ENCODE measurements at regions not wholly inside any gene's neighbourhood (a gene's known extent, or its start where the extent isn't known, plus 50 kb on each side); places are given as distances from the start of the nearest gene placed in this dataset.
"Not testable (repeated sequence)": the region's sequence is repeated elsewhere in the genome, so short reads cannot be mapped to it uniquely, and the experiment has no call there.

DNA sequence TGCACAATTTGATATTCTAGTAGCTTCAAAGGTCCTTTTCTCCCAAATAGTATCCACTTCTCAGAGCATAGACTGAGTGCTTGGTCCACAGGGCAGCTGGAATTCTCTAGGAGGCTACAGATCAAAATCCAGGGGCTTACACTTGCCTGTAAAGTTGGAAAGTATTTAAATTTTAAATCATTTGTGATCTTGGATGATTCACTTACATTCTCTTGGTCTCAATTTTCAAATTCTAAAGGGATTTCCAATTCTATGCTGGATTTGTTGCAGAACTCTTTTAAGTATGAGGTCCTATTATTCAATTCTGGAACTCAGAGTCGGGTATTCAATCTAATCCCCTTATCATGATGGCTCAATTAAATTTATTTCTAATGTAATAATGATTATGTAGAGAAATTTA lies 492.3 kb downstream of the NYAP2 start:
- DNase-seq, result no peak

DNA sequence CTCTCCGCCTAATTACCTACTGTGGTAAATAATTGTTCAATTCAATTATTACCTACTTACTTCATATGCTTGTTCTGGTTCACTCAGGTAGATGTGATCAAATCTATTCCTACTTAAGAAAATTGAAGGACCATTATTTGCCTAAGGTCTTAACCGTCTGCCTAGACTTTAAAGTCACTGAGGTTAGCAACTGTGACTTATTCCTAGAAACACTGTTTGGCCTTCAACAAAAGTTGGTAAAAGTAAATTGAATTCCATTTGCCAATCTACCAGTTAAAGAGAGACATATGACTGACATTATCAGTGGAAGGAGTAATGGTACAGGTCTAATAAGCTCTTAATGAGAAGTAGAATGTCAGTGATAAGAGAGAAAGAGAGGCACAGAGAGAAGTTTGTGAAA lies 491.5 kb downstream of the NYAP2 start:
- no peak for DNase-seq

DNA sequence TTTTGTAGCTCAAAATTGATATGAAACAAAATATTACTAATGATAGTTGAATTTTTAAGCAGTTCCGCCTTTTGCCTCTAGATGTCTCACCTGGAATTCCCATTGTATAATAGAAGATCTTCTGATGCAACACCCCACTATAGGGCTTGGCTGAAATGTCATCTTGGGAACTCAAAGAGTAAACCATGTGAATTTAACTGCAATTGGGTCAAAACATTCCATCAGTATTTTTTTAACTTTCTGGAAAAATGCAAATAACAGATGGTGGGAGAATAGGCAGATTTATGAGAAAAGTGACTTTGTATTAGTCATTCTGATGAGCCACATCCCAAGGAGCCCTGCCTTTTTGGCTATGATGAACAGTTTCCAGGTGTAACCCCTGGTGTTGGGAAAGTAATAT lies 489.9 kb downstream of the NYAP2 start:
- DNase-seq, result no peak

DNA sequence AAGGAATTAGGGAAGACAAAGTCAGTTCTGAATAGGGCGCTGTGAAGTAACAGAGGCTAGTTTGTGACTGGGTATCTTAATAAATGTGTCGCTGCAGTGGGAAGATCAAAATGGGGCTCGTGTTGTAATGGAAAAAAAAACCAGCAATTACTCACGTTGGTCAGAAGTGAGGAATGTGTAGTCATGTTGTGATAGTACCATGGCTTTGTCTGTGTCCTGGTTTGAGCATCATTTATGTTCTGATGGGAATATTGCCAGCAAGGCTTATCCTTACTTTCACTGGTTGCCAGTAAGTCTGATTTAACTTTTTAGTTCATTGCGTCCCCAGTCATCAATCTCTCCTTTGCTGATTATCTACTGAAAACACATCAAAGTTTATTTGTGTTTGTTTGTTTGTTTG lies 467.6 kb downstream of the NYAP2 start:
- DNase-seq, result no peak

DNA sequence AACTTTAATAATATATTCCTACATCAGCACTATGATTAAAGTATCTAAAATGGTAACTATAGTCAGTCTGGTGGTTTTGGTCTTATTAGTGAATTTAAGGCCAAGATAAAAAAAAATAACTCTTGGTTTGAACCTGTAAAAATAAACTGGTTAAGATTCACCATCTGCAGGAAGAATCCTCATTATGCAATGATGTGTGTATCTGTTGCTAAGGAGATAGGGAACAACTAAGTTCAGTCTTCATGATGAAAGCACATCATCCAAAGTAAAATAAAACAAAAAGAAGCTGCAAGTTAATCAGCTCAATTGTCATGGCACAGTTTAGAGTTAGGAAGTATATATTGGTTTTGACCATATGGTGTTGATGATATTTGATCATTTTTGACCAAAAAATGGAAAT lies 466.0 kb downstream of the NYAP2 start:
- DNase-seq, result no peak

DNA sequence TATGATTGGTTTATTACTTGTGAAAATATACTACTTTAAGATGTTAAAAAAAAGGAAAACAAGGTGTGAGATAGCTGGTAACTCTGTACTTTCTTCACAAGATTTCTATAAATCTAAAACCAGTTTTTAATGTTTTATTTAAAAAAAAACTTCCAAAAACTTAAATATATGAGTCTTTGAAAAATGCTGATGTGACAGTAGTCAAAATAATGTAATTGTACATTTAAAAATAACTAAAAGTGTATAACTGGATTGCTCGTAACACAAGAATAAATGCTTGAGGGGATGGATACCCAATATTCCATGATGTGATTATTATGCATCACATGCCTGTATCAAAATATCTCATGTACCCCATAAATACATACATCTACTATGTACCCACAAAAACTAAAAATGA lies 464.9 kb downstream of the NYAP2 start:
- DNase-seq, result no peak

DNA sequence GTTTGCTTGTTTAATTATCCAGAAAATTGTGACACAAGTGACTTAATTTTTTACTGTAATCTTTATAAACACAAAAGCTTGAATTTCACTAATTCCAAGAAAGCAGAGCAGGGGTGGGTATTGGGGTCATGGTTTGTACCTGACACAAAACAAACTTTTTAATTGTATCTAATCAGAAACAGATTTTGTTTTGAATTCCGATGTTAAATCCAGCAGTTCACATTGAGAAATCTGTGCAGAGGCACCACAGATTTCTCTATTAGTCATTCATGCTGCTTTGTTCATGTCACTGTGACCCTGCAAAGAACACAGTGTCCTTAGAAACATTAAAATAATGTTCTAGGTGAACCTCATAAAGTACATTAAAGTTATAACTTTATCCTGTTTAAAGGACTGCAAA lies 443.4 kb downstream of the NYAP2 start:
- no peak for DNase-seq

DNA sequence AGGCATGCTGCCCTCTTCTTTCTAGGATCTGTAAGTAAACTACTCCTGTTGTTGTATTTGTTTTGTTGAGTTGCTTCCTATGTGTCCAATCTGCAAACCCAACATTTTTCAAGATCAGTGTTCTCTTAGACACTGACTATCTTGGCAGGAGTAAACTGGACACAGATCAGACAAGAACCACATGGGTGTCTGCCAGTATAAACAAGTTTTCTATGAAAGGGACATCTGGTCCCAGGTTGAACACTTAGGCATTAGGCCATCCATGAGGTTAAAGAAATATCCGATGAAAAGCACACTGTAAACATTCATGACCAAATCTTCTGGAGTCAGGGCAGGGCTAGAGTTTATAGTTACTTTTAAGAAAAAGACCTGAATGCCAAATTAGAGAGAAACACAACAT lies 441.8 kb downstream of the NYAP2 start:
- no peak for DNase-seq

DNA sequence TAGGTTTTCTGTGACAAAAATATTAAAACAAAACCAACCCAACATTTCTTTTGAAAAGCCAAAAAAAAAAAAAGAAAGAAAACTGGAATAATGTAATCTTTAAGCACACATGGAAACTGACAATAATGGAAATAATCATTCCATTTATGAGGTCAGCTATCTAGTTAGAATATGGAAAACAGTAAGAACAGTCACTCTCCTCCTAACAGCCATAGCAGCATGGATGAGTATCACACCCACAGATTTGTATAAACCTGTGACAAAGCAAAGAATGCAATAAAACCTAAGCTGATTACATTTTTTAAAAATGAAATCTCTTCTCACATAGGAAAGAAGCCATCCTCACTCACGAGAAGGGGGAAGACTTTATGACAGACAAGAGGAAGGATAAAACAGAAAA lies 437.8 kb downstream of the NYAP2 start:
- DNase-seq, result no peak

DNA sequence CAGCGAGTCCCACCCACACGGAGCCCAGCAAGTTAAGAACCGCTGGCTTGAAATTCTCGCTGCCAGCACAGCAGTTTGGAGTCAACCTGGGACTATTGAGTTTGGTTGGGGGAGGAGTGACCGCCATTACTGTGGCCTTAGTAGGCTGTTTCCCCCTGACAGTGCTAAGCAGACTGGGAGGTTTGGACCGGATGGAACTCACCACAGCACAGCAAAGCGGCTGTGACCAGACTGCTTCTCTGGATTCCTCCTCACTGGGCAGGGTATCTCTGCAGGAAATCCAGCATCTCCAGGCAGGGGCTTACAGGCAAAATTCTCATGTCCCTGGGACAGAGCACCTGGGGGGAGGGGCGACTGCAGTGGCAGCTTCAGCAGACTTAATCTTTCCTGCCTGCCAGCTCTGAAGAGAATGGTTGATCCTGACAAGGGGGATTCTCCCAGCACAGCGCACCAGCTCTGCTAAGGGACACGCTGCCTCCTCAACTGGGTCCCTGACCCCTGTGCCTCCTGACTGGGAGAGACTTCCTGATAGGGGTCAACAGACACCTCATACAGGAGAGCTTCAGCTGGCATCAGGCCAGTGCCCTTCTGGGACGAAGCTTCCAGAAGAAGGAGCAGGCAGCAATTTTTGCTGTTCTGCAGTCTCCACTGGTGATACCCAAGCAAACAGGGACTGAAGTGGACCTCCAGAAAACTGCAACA lies 425.4 kb downstream of the NYAP2 start:
- DNase-seq, result no peak

DNA sequence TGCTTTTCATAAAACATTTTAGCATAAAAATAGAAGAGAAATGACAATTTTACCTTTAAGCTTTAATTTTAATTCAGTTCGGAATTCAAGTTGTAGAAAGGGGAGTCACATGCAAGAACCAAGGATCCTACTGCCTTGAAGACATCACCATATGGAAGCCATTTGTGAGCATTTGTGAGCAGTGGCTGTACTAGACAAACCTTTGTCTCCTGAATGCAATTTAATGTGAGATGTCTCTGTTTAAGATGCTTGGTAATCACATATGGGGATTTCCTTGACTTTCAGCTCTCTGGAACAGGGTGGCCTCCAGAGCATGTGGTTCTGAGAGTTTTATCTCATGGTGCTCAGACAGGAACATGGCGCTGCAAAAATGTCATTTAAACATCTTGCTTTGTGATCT lies 421.8 kb downstream of the NYAP2 start:
- DNase-seq, result no peak

DNA sequence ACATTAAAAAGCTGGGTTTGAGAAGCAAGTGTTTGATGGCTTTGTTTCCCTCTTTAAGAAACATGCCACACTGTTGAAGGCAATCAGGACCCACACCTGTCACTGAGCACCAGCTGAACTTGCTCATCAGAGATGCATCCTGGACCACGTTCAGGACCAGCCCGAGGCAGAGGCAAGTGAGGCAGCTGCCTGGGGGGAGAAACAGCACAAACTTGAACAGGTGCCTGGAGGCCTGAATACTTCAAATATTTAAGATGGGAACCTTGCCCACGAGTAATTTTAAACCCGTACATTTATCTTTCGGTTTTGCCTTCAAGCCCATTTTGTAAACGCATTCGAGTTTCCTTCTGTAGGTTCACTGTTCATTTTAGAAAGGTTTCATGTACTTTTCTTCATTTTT lies 421.3 kb downstream of the NYAP2 start:
- DNase-seq, result no peak

DNA sequence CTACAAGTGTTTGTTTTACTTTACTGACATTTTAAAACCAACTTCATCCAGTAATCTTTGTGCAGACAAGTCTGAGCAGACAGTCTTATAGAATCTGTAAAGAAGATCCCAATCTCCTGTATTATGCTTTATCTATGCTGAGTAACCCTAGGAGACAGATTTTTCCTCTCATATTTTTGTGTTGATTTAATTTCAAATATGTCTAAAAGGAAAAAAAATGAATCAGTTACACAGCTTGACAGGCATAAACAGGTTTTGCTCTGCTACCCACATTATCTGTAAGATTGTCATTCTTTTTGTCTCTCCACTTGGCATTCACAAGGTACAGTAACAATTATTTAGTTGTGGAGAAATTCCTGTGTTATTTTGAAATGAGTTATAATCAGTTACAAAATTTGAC lies 415.0 kb downstream of the NYAP2 start:
- DNase-seq, result no peak

DNA sequence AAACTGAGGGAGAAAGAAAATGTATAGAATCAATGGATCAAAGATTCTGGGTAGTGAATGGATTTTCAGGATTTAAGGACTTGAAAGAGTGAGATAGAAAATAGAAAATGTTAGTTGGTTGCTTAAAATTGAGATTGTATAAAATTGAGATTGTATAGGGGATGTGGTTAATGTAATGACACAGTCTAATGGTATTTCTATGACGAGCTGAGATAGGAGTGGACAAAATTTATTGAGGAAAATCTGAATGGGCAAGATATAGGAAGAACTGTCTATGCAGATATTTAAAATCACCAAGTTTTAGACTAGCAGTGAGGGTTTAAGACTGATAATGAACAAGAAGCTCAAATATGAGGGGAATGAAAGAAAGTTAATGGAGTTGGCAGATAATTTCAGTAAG lies 406.6 kb downstream of the NYAP2 start:
- no peak for DNase-seq

DNA sequence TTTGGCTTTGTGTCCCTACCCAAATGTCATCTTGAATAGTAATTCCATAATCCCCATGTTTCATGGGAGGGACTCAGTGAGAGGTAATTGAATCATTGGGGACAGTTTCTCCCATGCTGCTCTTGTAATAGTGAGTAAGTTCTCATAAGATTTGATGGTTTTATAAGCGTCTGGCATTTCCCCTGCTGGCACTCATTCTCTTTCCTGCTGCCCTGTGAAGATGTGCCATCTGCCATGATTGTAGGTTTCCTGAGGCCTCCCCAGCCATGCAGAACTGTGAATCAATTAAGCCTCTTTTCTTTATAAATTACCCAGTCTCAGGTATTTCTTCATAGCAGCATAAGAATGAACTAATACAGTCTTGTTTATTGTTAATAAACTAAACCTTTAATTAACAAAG lies 402.6 kb downstream of the NYAP2 start:
- not testable (repeated sequence) for DNase-seq

DNA sequence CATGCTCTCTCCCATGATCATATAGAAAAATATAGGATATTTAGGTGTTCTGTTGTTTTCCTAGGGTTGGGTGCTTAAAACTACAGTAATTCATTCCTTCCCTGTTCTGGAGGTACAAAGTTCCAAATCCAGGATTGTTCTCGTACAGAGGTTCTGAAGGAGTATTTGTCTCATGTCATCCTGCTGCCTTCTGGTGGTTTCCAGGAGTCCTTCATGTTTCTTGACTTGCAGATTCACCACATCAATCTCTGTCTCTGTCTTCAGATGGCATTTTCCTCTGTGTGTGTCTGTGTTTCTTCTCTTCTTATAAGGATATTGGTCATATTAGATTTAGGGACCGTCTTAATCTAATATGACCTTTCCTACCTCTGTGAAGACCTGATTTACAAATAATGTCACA lies 397.9 kb downstream of the NYAP2 start:
- DNase-seq, result no peak

DNA sequence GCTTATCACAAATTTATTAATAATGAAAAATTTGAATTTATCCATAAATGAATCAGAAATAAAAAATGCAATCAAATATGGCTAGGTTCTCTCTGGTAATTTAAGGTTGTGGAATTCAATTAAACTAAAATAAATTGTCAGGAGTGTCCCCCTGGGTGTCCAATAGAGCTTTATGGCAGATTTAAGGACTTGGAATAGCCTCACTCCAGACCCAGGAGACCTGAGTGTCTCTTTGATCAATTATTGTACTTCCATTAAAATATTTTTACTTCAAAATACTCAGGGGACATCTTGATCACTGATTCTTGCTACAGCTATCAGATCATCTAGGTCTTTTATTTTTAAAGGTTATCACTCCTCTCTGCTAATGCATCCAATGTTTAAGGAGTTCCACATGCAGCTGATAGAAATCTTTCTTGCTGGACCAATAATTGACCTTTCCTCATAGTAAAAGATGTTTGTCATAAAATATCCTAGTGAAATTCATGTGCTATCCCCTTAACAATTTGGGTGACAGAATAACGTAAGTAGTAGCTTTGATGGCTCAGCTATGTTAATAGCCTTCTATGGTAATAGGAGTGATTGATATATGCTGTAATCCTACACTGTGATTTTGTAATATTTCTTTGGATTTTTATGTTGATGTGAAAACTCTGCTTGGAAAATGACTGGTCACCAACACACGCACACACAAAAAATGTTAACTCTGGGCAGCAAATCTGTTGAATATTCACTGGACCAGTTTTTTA lies 395.3 kb downstream of the NYAP2 start:
- DNase-seq, result no peak

DNA sequence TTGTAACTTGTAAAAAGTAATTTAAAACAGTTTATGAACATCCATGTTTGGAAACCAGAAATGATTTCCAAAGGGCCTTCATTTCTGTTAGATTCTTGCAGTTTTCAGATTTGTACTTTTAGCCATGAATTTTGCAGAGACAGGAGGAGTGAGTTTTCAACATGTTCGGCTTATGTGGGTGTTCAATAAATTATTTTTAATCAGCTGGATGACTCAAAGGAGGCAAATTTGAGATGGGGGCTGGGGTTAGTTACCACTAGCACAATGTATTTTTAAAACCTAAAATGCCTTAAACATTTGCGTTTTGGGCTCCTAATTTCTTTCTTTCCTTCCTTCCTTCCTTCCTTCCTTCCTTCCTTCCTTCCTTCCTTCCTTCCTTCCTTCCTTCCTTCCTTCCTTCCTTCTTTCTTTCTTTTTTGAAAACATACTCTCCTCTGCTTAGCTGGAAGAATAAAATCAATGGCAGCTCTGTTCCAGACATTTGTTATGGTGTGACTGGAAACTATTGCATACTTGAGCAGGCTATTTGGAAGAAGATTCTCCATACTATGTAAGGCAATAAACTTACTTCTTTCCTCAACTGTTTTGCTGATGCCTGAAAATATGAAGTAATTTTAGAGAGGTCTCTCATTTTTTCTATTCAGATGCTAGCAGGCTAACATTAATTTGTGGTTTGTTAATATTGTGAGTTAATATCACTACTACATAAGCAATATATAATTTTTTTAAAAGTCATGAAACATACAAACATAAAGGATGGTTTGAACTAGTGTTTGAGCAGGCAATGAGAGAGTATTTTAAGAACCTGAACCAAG lies 394.4 kb downstream of the NYAP2 start:
- DNase-seq, result no peak

DNA sequence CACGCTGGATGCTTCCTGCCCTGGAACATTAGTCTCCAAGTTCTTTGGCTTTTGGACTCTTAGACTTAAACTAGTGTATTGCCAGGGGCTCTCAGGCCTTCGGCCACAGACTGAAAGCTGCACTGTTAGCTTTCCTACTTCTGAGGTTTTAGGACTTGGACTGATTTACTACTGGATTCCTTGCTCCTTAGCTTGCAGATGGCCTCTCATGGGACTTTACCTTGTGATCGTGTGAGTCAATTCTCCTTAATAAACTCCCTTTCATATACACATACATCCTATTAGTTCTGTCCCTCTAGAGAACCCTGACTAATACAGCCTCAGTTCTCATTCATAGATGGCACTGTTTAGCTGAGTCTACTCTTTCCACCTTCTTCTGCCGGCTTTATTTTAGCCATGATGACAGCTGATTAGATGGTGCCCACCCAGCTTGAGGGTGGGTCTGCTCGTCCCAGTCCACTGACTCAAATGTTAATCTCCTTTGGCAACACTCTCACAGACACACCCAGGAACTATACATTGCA lies 389.1 kb downstream of the NYAP2 start:
- DNase-seq, result no peak

DNA sequence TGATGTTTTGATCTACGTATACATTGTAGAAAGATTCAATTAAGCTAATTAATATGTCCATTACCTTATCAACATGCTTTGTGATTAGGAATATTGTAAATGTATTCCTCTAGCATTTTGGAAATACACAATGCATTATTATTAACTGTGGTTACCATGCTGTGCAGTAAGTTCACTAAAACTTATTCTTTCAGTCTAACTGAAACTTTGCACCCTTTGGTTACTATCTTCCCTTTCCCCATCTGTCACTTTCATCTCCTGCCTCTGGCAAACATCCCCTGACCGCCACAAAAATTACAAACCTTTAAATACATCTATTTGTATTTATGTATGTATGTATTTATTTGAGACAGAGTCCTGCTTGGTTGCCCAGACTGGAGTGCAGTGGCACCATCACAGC lies 388.0 kb downstream of the NYAP2 start:
- DNase-seq, result no peak

DNA sequence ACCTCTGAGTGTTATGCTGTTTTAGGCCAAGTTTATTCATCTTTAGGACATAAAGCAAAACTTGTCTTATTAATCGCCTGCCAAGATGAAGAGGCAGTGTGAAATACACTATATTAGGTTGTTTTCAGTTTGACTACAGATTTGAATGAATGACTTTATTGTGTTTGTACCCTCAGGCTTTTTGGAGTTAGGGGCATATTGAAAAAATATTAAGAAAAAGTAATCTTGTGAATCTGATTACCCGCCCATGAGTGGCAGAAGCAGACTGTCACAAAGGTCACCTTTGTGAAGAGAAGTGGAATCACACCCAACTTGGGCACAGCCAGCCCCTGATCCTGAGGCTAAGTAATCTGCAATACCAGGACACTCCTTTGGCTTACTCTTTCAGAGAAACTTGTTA lies 382.5 kb downstream of the NYAP2 start:
- DNase-seq, result no peak

DNA sequence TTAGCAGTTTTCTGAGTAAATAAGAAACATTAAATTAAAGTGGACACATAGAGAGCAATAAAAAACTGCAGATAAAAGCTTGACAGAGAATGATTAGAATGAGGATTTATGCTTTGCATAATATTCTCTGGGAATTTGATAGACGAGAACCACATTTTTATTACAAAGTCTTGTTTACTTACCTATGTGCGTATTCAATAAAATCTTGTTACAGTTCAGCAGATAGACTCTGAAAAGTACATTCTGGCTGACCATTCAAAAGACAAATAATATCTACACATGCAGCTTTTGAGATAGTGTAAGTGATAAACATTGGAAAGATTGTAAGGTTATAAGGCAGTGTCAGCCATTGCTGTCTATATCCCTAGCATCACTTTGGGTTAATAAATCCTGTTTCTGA lies 381.6 kb downstream of the NYAP2 start:
- DNase-seq, result no peak

DNA sequence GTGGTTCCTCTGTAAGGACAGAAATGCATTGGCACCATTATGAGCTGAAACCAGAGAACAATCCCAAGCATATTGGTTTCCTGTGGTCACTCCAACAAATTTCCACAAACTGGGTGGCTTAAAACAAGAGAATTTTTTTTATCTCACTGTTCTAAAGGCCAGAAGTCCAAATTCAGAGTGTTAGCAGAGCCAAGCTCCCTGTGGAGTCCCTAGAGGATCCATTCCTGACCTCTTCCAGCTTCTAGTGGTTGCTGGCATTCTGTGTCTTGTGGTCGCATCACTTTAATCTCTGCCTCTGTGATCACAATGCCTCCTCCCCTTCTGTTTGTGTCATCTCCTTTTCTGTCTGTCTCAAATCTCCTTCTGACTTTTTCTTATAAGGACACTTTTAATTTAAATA lies 380.3 kb downstream of the NYAP2 start:
- DNase-seq, result no peak

DNA sequence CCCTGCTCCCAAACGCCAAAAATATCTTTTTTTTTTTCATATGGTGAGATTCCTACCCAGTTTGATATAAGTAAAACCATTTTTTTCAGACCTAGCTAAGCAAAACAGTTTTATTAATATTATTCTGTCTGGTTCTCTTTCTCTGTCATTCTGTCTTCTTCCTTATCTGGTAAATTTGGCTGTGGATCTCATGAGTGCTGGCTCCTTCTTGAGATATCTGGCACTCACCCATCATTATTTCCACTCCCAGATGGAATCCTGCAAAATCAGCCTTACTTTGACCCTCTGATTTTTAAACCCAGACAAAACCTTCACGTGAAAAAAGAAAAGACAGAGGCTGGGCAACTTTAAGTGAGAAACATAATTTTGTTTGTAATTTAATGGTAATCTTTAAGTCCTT lies 373.6 kb downstream of the NYAP2 start:
- no peak for DNase-seq
